ENCODE measurements at regions not wholly inside any gene's neighbourhood (a gene's known extent, or its start where the extent isn't known, plus 50 kb on each side); places are given as distances from the start of the nearest gene placed in this dataset.

GRCh38 chr5:133773247-133774202 is 161.2 kb upstream of the FSTL4 start:
- no peak for DNase-seq (ENCODE audit: low read depth)

- DNase-seq (ENCODE audit: low read depth) = no peak
Measured at GRCh38 chr5:133769842-133770241, 157.5 kb upstream of the FSTL4 start.

GRCh38 chr5:133763744-133764143 is 151.4 kb upstream of the FSTL4 start:
- DNase-seq (ENCODE audit: low read depth) = no peak

GRCh38 chr5:133761632-133762031 is 149.3 kb upstream of the FSTL4 start:
- no peak for DNase-seq (ENCODE audit: low read depth)

- DNase-seq (ENCODE audit: low read depth) = no peak
Measured at GRCh38 chr5:133760532-133760931, 148.2 kb upstream of the FSTL4 start.

GRCh38 chr5:133758641-133759040 is 146.3 kb upstream of the FSTL4 start:
- no peak for DNase-seq (ENCODE audit: low read depth)

GRCh38 chr5:133757396-133757945 is 145.1 kb upstream of the FSTL4 start:
- no peak for DNase-seq (ENCODE audit: low read depth)

GRCh38 chr5:133756756-133757155 is 144.4 kb upstream of the FSTL4 start:
- no peak for DNase-seq (ENCODE audit: low read depth)

- no peak for DNase-seq (ENCODE audit: low read depth)
Measured at GRCh38 chr5:133756036-133756435, 143.7 kb upstream of the FSTL4 start.

- peak; percentile 41 for DNase-seq (ENCODE audit: low read depth)
Measured at GRCh38 chr5:133754575-133755169, 142.3 kb upstream of the FSTL4 start.

- DNase-seq (ENCODE audit: low read depth) = peak; percentile 64
Measured at GRCh38 chr5:133753856-133754255, 141.5 kb upstream of the FSTL4 start.

GRCh38 chr5:133751846-133752245 is 139.5 kb upstream of the FSTL4 start:
- DNase-seq (ENCODE audit: low read depth) = no peak

GRCh38 chr5:133751421-133751820 is 139.1 kb upstream of the FSTL4 start:
- no peak for DNase-seq (ENCODE audit: low read depth)

- DNase-seq (ENCODE audit: low read depth) = no peak
Measured at GRCh38 chr5:133750856-133751255, 138.5 kb upstream of the FSTL4 start.

- DNase-seq (ENCODE audit: low read depth) = no peak
Measured at GRCh38 chr5:133750356-133750755, 138.0 kb upstream of the FSTL4 start.

GRCh38 chr5:133749331-133749985 is 137.1 kb upstream of the FSTL4 start:
- DNase-seq (ENCODE audit: low read depth) = no peak

- no peak for DNase-seq (ENCODE audit: low read depth)
Measured at GRCh38 chr5:133746834-133747233, 134.5 kb upstream of the FSTL4 start.

- DNase-seq (ENCODE audit: low read depth) = no peak
Measured at GRCh38 chr5:133744960-133745308, 132.6 kb upstream of the FSTL4 start.

- no peak for DNase-seq (ENCODE audit: low read depth)
Measured at GRCh38 chr5:133744051-133744959, 132.0 kb upstream of the FSTL4 start.

GRCh38 chr5:133742431-133742988 is 130.2 kb upstream of the FSTL4 start:
- DNase-seq (ENCODE audit: low read depth) = no peak

GRCh38 chr5:133741818-133742355 is 129.5 kb upstream of the FSTL4 start:
- no peak for DNase-seq (ENCODE audit: low read depth)
